IMR-90 (cell line): ENCODE measurements at regions not wholly inside any gene's neighbourhood (a gene's known extent, or its start where the extent isn't known, plus 50 kb on each side); places are given as distances from the start of the nearest gene placed in this dataset.

Source experiments
- ATAC-seq: fragments of 200-7000 bp; cut with Tn5 transposase; 2 replicates; pipeline ENCODE4 v1.9.1; 2020; ENCODE audit warnings: low read depth, mild to moderate bottlenecking, moderate library complexity
- BruUV-seq: library from RNA; stranded (reverse); fragments of 400-500 nt; replicated peaks from 2 replicates; lab custom pipeline; 2021; lab: Mats Ljungman, UMichigan
- CTCF ChIA-PET: fragments of 300-600 bp; formaldehyde crosslinking; extraction: SDS; loops from one replicate; lab custom pipeline; 2021; ENCODE audit warnings: antibody characterized with exemption; lab: Yijun Ruan, JAX
- POLR2A ChIA-PET: fragments of 300-600 bp; sonication (Branson Sonifier 250); formaldehyde crosslinking; loops from one replicate; lab custom pipeline; 2022; ENCODE audit warnings: antibody characterized with exemption; ENCODE audit not compliant: unreplicated experiment; lab: Charles Lee
- DNase-seq: peaks from one replicate; pipeline ENCODE4 v3.0.0; 2013
- H2AFZ ChIP-seq: replicated peaks from 2 replicates; pipeline ENCODE3; 2013; ENCODE audit warnings: low read length, mild to moderate bottlenecking; ENCODE audit not compliant: poor library complexity
- H2AK5ac ChIP-seq: 2 replicates; pipeline ENCODE4 v1.6.1; 2013; ENCODE audit warnings: low read depth, low read length, inconsistent platforms
- H2AK9ac ChIP-seq: replicated peaks from 2 replicates; pipeline ENCODE3; 2013; ENCODE audit warnings: mild to moderate bottlenecking, low read depth, low read length, moderate library complexity; ENCODE audit not compliant: poor library complexity
- H2BK120ac ChIP-seq: 2 replicates; pipeline ENCODE4 v1.6.1; 2013; ENCODE audit warnings: low read depth, low read length, inconsistent platforms
- H2BK15ac ChIP-seq: 3 replicates; pipeline ENCODE4 v1.6.1; 2013; ENCODE audit warnings: low read depth, low read length, inconsistent platforms
- H2BK20ac ChIP-seq: 2 replicates; pipeline ENCODE4 v1.6.1; 2013; ENCODE audit warnings: low read depth, mild to moderate bottlenecking, inconsistent platforms, low read length, moderate library complexity
- H2BK5ac ChIP-seq: 2 replicates; pipeline ENCODE4 v1.6.1; 2013; ENCODE audit warnings: mild to moderate bottlenecking, low read depth, low read length, inconsistent platforms; ENCODE audit not compliant: poor library complexity, severe bottlenecking
- H3K14ac ChIP-seq: replicated peaks from 2 replicates; pipeline ENCODE4 v1.6.1; 2013; ENCODE audit warnings: low read depth, low read length, inconsistent platforms
- H3K18ac ChIP-seq: 2 replicates; pipeline ENCODE4 v1.6.1; 2013; ENCODE audit warnings: low read depth, low read length, control low read depth
- H3K23ac ChIP-seq: 2 replicates; pipeline ENCODE4 v1.6.1; 2013; ENCODE audit warnings: low read depth, low read length, inconsistent platforms
- H3K27ac ChIP-seq: 2 replicates; pipeline ENCODE4 v1.5.1; 2013; ENCODE audit warnings: mild to moderate bottlenecking, control low read depth, low read length; ENCODE audit not compliant: insufficient read depth
- H3K27me3 ChIP-seq: 2 replicates; pipeline ENCODE4 v1.6.1; 2013; ENCODE audit warnings: low read length; ENCODE audit not compliant: control insufficient read depth, insufficient read depth
- H3K36me3 ChIP-seq: 2 replicates; pipeline ENCODE4 v1.6.1; 2013; ENCODE audit warnings: low read length, mixed read lengths; ENCODE audit not compliant: control insufficient read depth, insufficient read depth
- H3K4ac ChIP-seq: 2 replicates; pipeline ENCODE4 v1.6.1; 2013; ENCODE audit warnings: low read depth, low read length, inconsistent platforms
- H3K4me1 ChIP-seq: 2 replicates; pipeline ENCODE4 v1.6.1; 2013; ENCODE audit warnings: low read length, mixed read lengths; ENCODE audit not compliant: control insufficient read depth, insufficient read depth
- H3K4me2 ChIP-seq: 2 replicates; pipeline ENCODE4 v1.6.1; 2013; ENCODE audit warnings: low read depth, mild to moderate bottlenecking, control low read depth, low read length, moderate library complexity
- H3K4me3 ChIP-seq: 2 replicates; pipeline ENCODE4 v1.5.1; 2013; ENCODE audit warnings: low read depth, mild to moderate bottlenecking, control low read depth, low read length, moderate library complexity; ENCODE audit not compliant: insufficient read depth
- H3K56ac ChIP-seq: 2 replicates; pipeline ENCODE4 v1.6.1; 2013; ENCODE audit warnings: low read length, inconsistent platforms; ENCODE audit not compliant: insufficient read depth; ENCODE audit errors: extremely low read depth
- H3K79me1 ChIP-seq, 2 experiments: 2 replicates each; pipeline ENCODE4 v1.6.1; 2013; ENCODE audit warnings: low read length in 2 of 2, inconsistent platforms in 1 of 2, low read depth in 1 of 2
- H3K9ac ChIP-seq: 2 replicates; pipeline ENCODE4 v1.6.1; 2013; ENCODE audit warnings: low read depth, low read length, control low read depth
- H3K9me1 ChIP-seq: 2 replicates; pipeline ENCODE4 v1.6.1; 2013; ENCODE audit warnings: low read length, inconsistent platforms; ENCODE audit not compliant: insufficient read depth
- H3K9me3 ChIP-seq: 2 replicates; pipeline ENCODE4 v1.6.1; 2013; ENCODE audit warnings: low read length; ENCODE audit not compliant: control insufficient read depth, insufficient read depth
- H4K20me1 ChIP-seq: 2 replicates; pipeline ENCODE4 v1.6.1; 2013; ENCODE audit warnings: low read length, inconsistent platforms; ENCODE audit not compliant: insufficient read depth
- H4K5ac ChIP-seq: 2 replicates; pipeline ENCODE4 v1.6.1; 2013; ENCODE audit warnings: mild to moderate bottlenecking, low read depth, low read length, control low read depth
- H4K8ac ChIP-seq, 2 experiments: 2 replicates each; pipeline ENCODE4 v1.6.1; 2013; ENCODE audit warnings: low read depth in 2 of 2, low read length in 2 of 2, control low read depth in 1 of 2, inconsistent platforms in 1 of 2
- H4K91ac ChIP-seq: 2 replicates; pipeline ENCODE4 v1.6.1; 2013; ENCODE audit warnings: low read depth, low read length, inconsistent platforms; ENCODE audit not compliant: insufficient read depth
- BHLHE40 ChIP-seq: fragments of 150-350 bp; IDR thresholded peaks from 2 replicates; pipeline ENCODE4 v1.6.1; 2016; ENCODE audit warnings: mild to moderate bottlenecking, low read depth, low read length
- CEBPB ChIP-seq: IDR thresholded peaks from 2 replicates; pipeline ENCODE4 v1.6.1; 2012; ENCODE audit warnings: low read depth, low read length, improper control_type of control experiment
- CHD1 ChIP-seq: IDR thresholded peaks from 2 replicates; pipeline ENCODE4 v1.6.1; 2012; ENCODE audit warnings: low read depth, low read length, improper control_type of control experiment
- CTCF ChIP-seq: conservative IDR thresholded peaks from 2 replicates; pipeline ENCODE4 v1.5.1; 2012; ENCODE audit warnings: mild to moderate bottlenecking, low read depth, low read length, improper control_type of control experiment
- ELK1 ChIP-seq: fragments of 150-350 bp; IDR thresholded peaks from 2 replicates; pipeline ENCODE4 v1.6.1; 2016; ENCODE audit warnings: low read depth, mild to moderate bottlenecking, low read length, moderate library complexity, borderline replicate concordance
- FOS ChIP-seq: fragments of 150-350 bp; IDR thresholded peaks from 2 replicates; pipeline ENCODE4 v1.6.1; 2016; ENCODE audit warnings: low read depth, low read length
- MAZ ChIP-seq: IDR thresholded peaks from 2 replicates; pipeline ENCODE4 v1.6.1; 2012; ENCODE audit warnings: low read depth, mild to moderate bottlenecking, low read length, improper control_type of control experiment, moderate library complexity, borderline replicate concordance
- MXI1 ChIP-seq: IDR thresholded peaks from 2 replicates; pipeline ENCODE4 v1.6.1; 2012; ENCODE audit warnings: low read depth, mild to moderate bottlenecking, low read length, moderate library complexity, borderline replicate concordance
- NFE2L2 ChIP-seq: fragments of 150-350 bp; IDR thresholded peaks from 2 replicates; pipeline ENCODE4 v1.6.1; 2016; ENCODE audit warnings: low read depth, mild to moderate bottlenecking, low read length
- POLR2A ChIP-seq: IDR thresholded peaks from 2 replicates; pipeline ENCODE4 v1.6.1; 2012; ENCODE audit warnings: mild to moderate bottlenecking, low read depth, low read length
- RAD21 ChIP-seq: IDR thresholded peaks from 2 replicates; pipeline ENCODE4 v1.6.1; 2012; ENCODE audit warnings: low read length, improper control_type of control experiment
- RFX5 ChIP-seq: IDR thresholded peaks from 2 replicates; pipeline ENCODE4 v1.8.0; 2012; ENCODE audit warnings: low read depth, mild to moderate bottlenecking, low read length, moderate library complexity
- USF2 ChIP-seq: fragments of 150-350 bp; IDR thresholded peaks from 2 replicates; pipeline ENCODE4 v1.6.1; 2017; ENCODE audit warnings: mild to moderate bottlenecking, antibody characterized with exemption, low read length, low read depth
- whole genome bisulfite sequencing, 2 experiments: methylation state at CpG; one replicate each; pipeline versions ENCODE4 v1.1.5 to v1.1.7; 2013; ENCODE audit warnings: missing lambda C conversion rate in 2 of 2; ENCODE audit not compliant: insufficient read length in 1 of 2; ENCODE audit errors: extremely low coverage in 2 of 2; 5-methylcytosine and 5-hydroxymethylcytosine counted together
- dilution Hi-C: fragments of 300-500 bp; cut with HindIII; formaldehyde crosslinking; loops from one replicate; pipeline ENCODE4 v1.14.3; 2018; ENCODE audit warnings: low sequenced_read_pairs; ENCODE audit not compliant: unreplicated experiment
- in situ Hi-C: fragments of 300-500 bp; cut with MboI; formaldehyde crosslinking; loops from 3 replicates; pipeline ENCODE4 v1.14.3; 2019; ENCODE audit warnings: low sequenced_read_pairs, inconsistent platforms, mixed read lengths
- intact Hi-C: fragments of 100-400 bp; cut with micrococcal nuclease; formaldehyde crosslinking; loops from 2 replicates; pipeline ENCODE4 v1.10.0; 2022

GRCh38 chr15:85860394-85861161, 65.9 kb upstream of the KLHL25 start:
- POLR2A ChIA-PET = interaction anchor here (0.6 kb wide), 1 partner anchor 82 kb away, joined by 5 read pairs; no protein-coding TSS in a partner anchor
- dilution Hi-C loops = no loop called here

More at GRCh38 chr15:85860394-85861161, 65.9 kb upstream of the KLHL25 start:
- Histone ChIP-seq H3K4ac (no peak overlapping the region), H4K8ac (no peak overlapping the region), H2AK5ac (no peak overlapping the region), H3K4me3 (no peak overlapping the region), H3K14ac (no peak overlapping the region), H4K91ac (no peak overlapping the region), H3K9me1 (no peaks in the 10 kb centered on the region), H3K56ac (no peak overlapping the region), H3K23ac (no peak overlapping the region), H2AK9ac (no peak overlapping the region), H2BK20ac (no peak overlapping the region), H3K79me1 (no peaks in the 10 kb centered on the region), H3K27me3 (peaks cover 13% of the 10 kb centered on the region), H4K20me1 (no peaks in the 10 kb centered on the region), H2AFZ (no peak overlapping the region), H4K5ac (no peak overlapping the region), H3K4me1 (no peaks in the 10 kb centered on the region; the same call in 1 of the 2 replicates), H3K36me3 (no peaks in the 10 kb centered on the region), H3K27ac (no peak overlapping the region), H2BK15ac (no peak overlapping the region), H3K9ac (no peak overlapping the region), H3K4me2 (no peak overlapping the region), H3K9me3 (no peaks in the 10 kb centered on the region), H2BK5ac (no peak overlapping the region), H3K18ac (no peak overlapping the region), H2BK120ac (no peak overlapping the region)
- no peak for TF ChIP-seq BHLHE40
- TF ChIP-seq MAZ = no peak
- no peak for TF ChIP-seq MXI1
- TF ChIP-seq CHD1 = no peak
- no peak for TF ChIP-seq ELK1
- no peak for TF ChIP-seq RAD21
- no peak for TF ChIP-seq FOS
- no peak for TF ChIP-seq CEBPB
- TF ChIP-seq CTCF = no peak
- TF ChIP-seq NFE2L2 = no peak
- TF ChIP-seq RFX5 = no peak
- TF ChIP-seq USF2 = no peak
- no peak for TF ChIP-seq POLR2A
- CTCF ChIA-PET = interaction anchor here (0.6 kb wide), 1 partner anchor 1991 kb away, joined by 3 read pairs; no protein-coding TSS in a partner anchor
- intact Hi-C loops = loop anchor here (10.0 kb wide), 1 partner anchor 1744 kb away; no protein-coding TSS in a partner anchor
- WGBS, 2 experiments = 72% methylated on average over 5 of the region's 17 CpGs; no CpG with 5 or more reads in 1 of the 2 experiments
- no TSS peak for BruUV-seq
- no peak for ATAC-seq
- no peak for DNase-seq
- in situ Hi-C loops = no loop called here
